HepG2 (cell line): ENCODE measurements at regions not wholly inside any gene's neighbourhood (a gene's known extent, or its start where the extent isn't known, plus 50 kb on each side); places are given as distances from the start of the nearest gene placed in this dataset.

Experiments
- BRCA1 ChIP-seq: sonication (generic); formaldehyde crosslinking; IDR thresholded peaks from 2 replicates; pipeline ENCODE4 v1.4.0; 2020; ENCODE audit warnings: missing genetic modification reagents
- DPF2 ChIP-seq: sonication (generic); formaldehyde crosslinking; IDR thresholded peaks from 2 replicates; pipeline ENCODE4 v1.4.0; 2020; ENCODE audit warnings: mild to moderate bottlenecking, low read depth, missing genetic modification reagents, borderline replicate concordance
- THAP11 ChIP-seq: IDR thresholded peaks from 2 replicates; pipeline ENCODE4 v1.6.1; 2016; ENCODE audit warnings: missing biosample characterization, missing genetic modification reagents
- ZIK1 ChIP-seq: sonication (generic); formaldehyde crosslinking; IDR thresholded peaks from 2 replicates; pipeline ENCODE4 v1.5.0; 2020; ENCODE audit warnings: mild to moderate bottlenecking, low read depth, missing genetic modification reagents, borderline replicate concordance
- ZNF24 ChIP-seq: fragments of 450-650 bp; IDR thresholded peaks from 2 replicates; pipeline ENCODE4 v1.6.1; 2017; ENCODE audit warnings: antibody characterized with exemption, mild to moderate bottlenecking
- ZNF282 ChIP-seq: fragments of 450-650 bp; IDR thresholded peaks from 2 replicates; pipeline ENCODE4 v1.6.1; 2018; ENCODE audit not compliant: partially characterized antibody
- ZNF296 ChIP-seq: sonication (generic); formaldehyde crosslinking; conservative IDR thresholded peaks from 2 replicates; pipeline ENCODE4 v1.5.0; 2020; ENCODE audit warnings: mild to moderate bottlenecking, missing genetic modification reagents
- ZNF501 ChIP-seq: sonication (generic); formaldehyde crosslinking; IDR thresholded peaks from 2 replicates; pipeline ENCODE4 v1.5.1; 2020; ENCODE audit warnings: mild to moderate bottlenecking, moderate library complexity, missing genetic modification reagents
- ZNF749 ChIP-seq: sonication (generic); formaldehyde crosslinking; IDR thresholded peaks from 2 replicates; pipeline ENCODE4 v1.8.0; 2022; ENCODE audit warnings: mild to moderate bottlenecking, missing genetic modification reagents, moderate library complexity, borderline replicate concordance
- ZNF792 ChIP-seq: IDR thresholded peaks from 2 replicates; pipeline ENCODE4 v1.6.1; 2016
- ZSCAN29 ChIP-seq: sonication (generic); formaldehyde crosslinking; conservative IDR thresholded peaks from 2 replicates; pipeline ENCODE4 v1.4.0; 2020; ENCODE audit warnings: mild to moderate bottlenecking, missing genetic modification reagents
- TF ChIP-seq, protein P1 (sequence below), 2 experiments: fragments of 450-650 bp in 1 of 2; sonication (generic) in 1 of 2; formaldehyde crosslinking; IDR thresholded peaks; 2 replicates each; pipeline versions ENCODE4 v1.5.0 to v1.8.0; 2020 to 2022; ENCODE audit warnings: mild to moderate bottlenecking in 1 of 2, missing genetic modification reagents in 1 of 2
- TF ChIP-seq, protein P2 (sequence below): sonication (generic); formaldehyde crosslinking; IDR thresholded peaks from 2 replicates; pipeline ENCODE4 v1.4.0; 2020; ENCODE audit warnings: missing genetic modification reagents
- TF ChIP-seq, protein P3 (sequence below): sonication (generic); formaldehyde crosslinking; conservative IDR thresholded peaks from 2 replicates; pipeline ENCODE4 v1.8.0; 2022; ENCODE audit warnings: mild to moderate bottlenecking, moderate library complexity, missing genetic modification reagents
- TF ChIP-seq, protein P4 (sequence below): sonication (generic); formaldehyde crosslinking; IDR thresholded peaks from 2 replicates; pipeline ENCODE4 v1.5.0; 2020; ENCODE audit warnings: mild to moderate bottlenecking, missing genetic modification reagents
- TF ChIP-seq, protein P5 (sequence below): sonication (generic); formaldehyde crosslinking; IDR thresholded peaks from 2 replicates; pipeline ENCODE4 v1.5.1; 2020; ENCODE audit warnings: mild to moderate bottlenecking, missing genetic modification reagents, borderline replicate concordance

DNA sequence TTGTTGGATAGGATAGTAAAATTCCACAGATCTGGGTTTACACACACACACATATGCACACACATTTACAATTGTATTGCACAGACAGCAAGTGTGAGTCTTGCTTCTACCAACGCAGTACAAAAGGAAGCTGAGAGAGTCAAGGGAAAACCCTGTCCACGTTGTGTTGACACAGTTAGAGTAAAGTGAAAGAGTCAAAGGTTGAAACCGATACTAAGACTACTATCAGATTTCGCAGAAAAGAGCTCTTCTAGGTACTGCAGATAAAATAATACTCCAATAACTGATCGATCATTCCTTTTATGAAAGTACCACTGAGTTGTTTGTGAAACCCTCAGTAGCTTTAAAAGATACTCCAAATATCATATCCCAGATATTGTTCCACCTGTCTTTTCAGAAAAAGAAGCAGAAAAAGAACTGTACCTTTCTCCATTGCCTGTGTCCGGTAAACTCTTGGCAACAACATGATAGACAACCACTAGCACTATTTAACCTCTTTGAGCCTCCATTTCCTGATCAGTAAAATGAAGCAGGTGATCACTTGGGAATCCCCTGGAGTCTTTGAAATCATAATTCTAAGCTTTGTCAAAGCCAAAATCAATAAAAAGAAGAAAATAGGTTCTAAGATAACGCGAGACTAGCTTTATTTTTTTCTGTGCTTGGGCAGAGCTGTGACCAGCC, 224.6 kb upstream of the FOXN3 start (continued):
- TF ChIP-seq, protein P1, sequence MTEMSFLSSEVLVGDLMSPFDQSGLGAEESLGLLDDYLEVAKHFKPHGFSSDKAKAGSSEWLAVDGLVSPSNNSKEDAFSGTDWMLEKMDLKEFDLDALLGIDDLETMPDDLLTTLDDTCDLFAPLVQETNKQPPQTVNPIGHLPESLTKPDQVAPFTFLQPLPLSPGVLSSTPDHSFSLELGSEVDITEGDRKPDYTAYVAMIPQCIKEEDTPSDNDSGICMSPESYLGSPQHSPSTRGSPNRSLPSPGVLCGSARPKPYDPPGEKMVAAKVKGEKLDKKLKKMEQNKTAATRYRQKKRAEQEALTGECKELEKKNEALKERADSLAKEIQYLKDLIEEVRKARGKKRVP (CRISPR knock-in tag; IDR thresholded peaks at IDR 0.05), result peak in 1 of 2 experiments; percentile 67; a peak in 2 of 4 replicates
- TF ChIP-seq DPF2 (CRISPR knock-in tag), result no peak
- TF ChIP-seq, protein P2, sequence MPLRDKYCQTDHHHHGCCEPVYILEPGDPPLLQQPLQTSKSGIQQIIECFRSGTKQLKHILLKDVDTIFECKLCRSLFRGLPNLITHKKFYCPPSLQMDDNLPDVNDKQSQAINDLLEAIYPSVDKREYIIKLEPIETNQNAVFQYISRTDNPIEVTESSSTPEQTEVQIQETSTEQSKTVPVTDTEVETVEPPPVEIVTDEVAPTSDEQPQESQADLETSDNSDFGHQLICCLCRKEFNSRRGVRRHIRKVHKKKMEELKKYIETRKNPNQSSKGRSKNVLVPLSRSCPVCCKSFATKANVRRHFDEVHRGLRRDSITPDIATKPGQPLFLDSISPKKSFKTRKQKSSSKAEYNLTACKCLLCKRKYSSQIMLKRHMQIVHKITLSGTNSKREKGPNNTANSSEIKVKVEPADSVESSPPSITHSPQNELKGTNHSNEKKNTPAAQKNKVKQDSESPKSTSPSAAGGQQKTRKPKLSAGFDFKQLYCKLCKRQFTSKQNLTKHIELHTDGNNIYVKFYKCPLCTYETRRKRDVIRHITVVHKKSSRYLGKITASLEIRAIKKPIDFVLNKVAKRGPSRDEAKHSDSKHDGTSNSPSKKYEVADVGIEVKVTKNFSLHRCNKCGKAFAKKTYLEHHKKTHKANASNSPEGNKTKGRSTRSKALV (CRISPR knock-in tag), result no peak
- no peak for TF ChIP-seq ZNF282
- TF ChIP-seq THAP11 (CRISPR knock-in tag), result peak; percentile 37; the same call in 1 of the 2 replicates
- TF ChIP-seq, protein P3, sequence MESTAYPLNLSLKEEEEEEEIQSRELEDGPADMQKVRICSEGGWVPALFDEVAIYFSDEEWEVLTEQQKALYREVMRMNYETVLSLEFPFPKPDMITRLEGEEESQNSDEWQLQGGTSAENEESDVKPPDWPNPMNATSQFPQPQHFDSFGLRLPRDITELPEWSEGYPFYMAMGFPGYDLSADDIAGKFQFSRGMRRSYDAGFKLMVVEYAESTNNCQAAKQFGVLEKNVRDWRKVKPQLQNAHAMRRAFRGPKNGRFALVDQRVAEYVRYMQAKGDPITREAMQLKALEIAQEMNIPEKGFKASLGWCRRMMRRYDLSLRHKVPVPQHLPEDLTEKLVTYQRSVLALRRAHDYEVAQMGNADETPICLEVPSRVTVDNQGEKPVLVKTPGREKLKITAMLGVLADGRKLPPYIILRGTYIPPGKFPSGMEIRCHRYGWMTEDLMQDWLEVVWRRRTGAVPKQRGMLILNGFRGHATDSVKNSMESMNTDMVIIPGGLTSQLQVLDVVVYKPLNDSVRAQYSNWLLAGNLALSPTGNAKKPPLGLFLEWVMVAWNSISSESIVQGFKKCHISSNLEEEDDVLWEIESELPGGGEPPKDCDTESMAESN (CRISPR knock-in tag), result no peak
- no peak for TF ChIP-seq ZIK1 (CRISPR knock-in tag)
- TF ChIP-seq ZSCAN29 (CRISPR knock-in tag), result no peak
- TF ChIP-seq, protein P4, sequence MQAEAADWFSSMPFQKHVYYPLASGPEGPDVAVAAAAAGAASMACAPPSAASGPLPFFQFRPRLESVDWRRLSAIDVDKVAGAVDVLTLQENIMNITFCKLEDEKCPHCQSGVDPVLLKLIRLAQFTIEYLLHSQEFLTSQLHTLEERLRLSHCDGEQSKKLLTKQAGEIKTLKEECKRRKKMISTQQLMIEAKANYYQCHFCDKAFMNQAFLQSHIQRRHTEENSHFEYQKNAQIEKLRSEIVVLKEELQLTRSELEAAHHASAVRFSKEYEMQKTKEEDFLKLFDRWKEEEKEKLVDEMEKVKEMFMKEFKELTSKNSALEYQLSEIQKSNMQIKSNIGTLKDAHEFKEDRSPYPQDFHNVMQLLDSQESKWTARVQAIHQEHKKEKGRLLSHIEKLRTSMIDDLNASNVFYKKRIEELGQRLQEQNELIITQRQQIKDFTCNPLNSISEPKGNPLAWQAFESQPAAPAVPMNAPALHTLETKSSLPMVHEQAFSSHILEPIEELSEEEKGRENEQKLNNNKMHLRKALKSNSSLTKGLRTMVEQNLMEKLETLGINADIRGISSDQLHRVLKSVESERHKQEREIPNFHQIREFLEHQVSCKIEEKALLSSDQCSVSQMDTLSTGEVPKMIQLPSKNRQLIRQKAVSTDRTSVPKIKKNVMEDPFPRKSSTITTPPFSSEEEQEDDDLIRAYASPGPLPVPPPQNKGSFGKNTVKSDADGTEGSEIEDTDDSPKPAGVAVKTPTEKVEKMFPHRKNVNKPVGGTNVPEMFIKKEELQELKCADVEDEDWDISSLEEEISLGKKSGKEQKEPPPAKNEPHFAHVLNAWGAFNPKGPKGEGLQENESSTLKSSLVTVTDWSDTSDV (CRISPR knock-in tag), result no peak
- TF ChIP-seq, protein P5, sequence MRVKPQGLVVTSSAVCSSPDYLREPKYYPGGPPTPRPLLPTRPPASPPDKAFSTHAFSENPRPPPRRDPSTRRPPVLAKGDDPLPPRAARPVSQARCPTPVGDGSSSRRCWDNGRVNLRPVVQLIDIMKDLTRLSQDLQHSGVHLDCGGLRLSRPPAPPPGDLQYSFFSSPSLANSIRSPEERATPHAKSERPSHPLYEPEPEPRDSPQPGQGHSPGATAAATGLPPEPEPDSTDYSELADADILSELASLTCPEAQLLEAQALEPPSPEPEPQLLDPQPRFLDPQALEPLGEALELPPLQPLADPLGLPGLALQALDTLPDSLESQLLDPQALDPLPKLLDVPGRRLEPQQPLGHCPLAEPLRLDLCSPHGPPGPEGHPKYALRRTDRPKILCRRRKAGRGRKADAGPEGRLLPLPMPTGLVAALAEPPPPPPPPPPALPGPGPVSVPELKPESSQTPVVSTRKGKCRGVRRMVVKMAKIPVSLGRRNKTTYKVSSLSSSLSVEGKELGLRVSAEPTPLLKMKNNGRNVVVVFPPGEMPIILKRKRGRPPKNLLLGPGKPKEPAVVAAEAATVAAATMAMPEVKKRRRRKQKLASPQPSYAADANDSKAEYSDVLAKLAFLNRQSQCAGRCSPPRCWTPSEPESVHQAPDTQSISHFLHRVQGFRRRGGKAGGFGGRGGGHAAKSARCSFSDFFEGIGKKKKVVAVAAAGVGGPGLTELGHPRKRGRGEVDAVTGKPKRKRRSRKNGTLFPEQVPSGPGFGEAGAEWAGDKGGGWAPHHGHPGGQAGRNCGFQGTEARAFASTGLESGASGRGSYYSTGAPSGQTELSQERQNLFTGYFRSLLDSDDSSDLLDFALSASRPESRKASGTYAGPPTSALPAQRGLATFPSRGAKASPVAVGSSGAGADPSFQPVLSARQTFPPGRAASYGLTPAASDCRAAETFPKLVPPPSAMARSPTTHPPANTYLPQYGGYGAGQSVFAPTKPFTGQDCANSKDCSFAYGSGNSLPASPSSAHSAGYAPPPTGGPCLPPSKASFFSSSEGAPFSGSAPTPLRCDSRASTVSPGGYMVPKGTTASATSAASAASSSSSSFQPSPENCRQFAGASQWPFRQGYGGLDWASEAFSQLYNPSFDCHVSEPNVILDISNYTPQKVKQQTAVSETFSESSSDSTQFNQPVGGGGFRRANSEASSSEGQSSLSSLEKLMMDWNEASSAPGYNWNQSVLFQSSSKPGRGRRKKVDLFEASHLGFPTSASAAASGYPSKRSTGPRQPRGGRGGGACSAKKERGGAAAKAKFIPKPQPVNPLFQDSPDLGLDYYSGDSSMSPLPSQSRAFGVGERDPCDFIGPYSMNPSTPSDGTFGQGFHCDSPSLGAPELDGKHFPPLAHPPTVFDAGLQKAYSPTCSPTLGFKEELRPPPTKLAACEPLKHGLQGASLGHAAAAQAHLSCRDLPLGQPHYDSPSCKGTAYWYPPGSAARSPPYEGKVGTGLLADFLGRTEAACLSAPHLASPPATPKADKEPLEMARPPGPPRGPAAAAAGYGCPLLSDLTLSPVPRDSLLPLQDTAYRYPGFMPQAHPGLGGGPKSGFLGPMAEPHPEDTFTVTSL (CRISPR knock-in tag), result peak; percentile 79; the same call in 1 of the 2 replicates
- no peak for TF ChIP-seq BRCA1 (CRISPR knock-in tag)
- TF ChIP-seq ZNF24, result no peak
- TF ChIP-seq ZNF501 (CRISPR knock-in tag), result no peak
- no peak for TF ChIP-seq ZNF749 (CRISPR knock-in tag)
- no peak for TF ChIP-seq ZNF296 (CRISPR knock-in tag)
- TF ChIP-seq ZNF792 (CRISPR knock-in tag), result 0 out of 2 replicates have a peak, but pooled peaks have one; percentile 21
